AG04449 (cell line): ENCODE measurements at regions not wholly inside any gene's neighbourhood (a gene's known extent, or its start where the extent isn't known, plus 50 kb on each side); places are given as distances from the start of the nearest gene placed in this dataset.

ENCODE experiments used
- CTCF ChIA-PET: fragments of 350-600 bp; formaldehyde crosslinking; extraction: SDS; loops from one replicate; lab custom pipeline; 2021; ENCODE audit warnings: antibody characterized with exemption; lab: Yijun Ruan, JAX
- POLR2A ChIA-PET: fragments of 400-600, 350-600 bp; formaldehyde crosslinking; extraction: SDS; loops from one replicate; lab custom pipeline; 2020; ENCODE audit warnings: antibody characterized with exemption, inconsistent platforms; lab: Yijun Ruan, JAX
- DNase-seq: peaks from one replicate; pipeline ENCODE4 v3.0.0-alpha.2; 2010; ENCODE audit warnings: low read depth, low spot score
- H3K4me3 ChIP-seq: 2 replicates; pipeline ENCODE4 v1.5.1; 2011; ENCODE audit warnings: low read depth, mild to moderate bottlenecking, control low read depth, low read length
- CTCF ChIP-seq: IDR thresholded peaks from one replicate; pipeline ENCODE4 v1.5.1; 2011; ENCODE audit warnings: mild to moderate bottlenecking, moderate library complexity, low read length, control low read depth, inconsistent platforms; ENCODE audit not compliant: insufficient read depth; ENCODE audit errors: missing control alignments

- TF ChIP-seq CTCF = no peak
- POLR2A ChIA-PET = no interaction called here
- no peak overlapping the region for H3K4me3 ChIP-seq
- DNase-seq = no peak
- CTCF ChIA-PET = no interaction called here
Measured at GRCh38 chr9:97801180-97801579, 51.8 kb upstream of the FOXE1 start.

- DNase-seq = peak; percentile 33
Measured at GRCh38 chr9:97802276-97802675, 50.8 kb upstream of the FOXE1 start.

GRCh38 chr9:97803167-97804058 lies 49.6 kb upstream of the FOXE1 start:
- no peak for TF ChIP-seq CTCF
- CTCF ChIA-PET = interaction anchor here (1.1 kb wide), 1 partner anchor 100 kb away, joined by 3 read pairs; no protein-coding TSS in a partner anchor
- no peak for DNase-seq
- POLR2A ChIA-PET = no interaction called here
- H3K4me3 ChIP-seq = peak overlapping the region; percentile 58

More at GRCh38 chr9:97802276-97802675, 50.8 kb upstream of the FOXE1 start:
- no peak for TF ChIP-seq CTCF
- no peak overlapping the region for H3K4me3 ChIP-seq
- ChIA-PET POLR2A (no interaction called here), CTCF (no interaction called here)
